Spleen (tissue), 11 donors: ENCODE measurements at regions not wholly inside any gene's neighbourhood (a gene's known extent, or its start where the extent isn't known, plus 50 kb on each side); places are given as distances from the start of the nearest gene placed in this dataset.
"Not testable (repeated sequence)": the region's sequence is repeated elsewhere in the genome, so short reads cannot be mapped to it uniquely, and the experiment has no call there.

Experiments
- DNase-seq: peaks from one replicate; pipeline ENCODE4 v3.0.0-alpha.2; 2020
- H3K27ac ChIP-seq, 8 donors: fragments of 200-600 bp; sonication (generic) in 7 of 8; 1 replicate in 4 of 8; 2 replicates in 4 of 8; pipeline versions ENCODE4 v1.5.0 to v1.8.0; 2016 to 2021; ENCODE audit warnings: inconsistent platforms in 4 of 8, mild to moderate bottlenecking in 4 of 8, moderate library complexity in 1 of 8
- H3K27me3 ChIP-seq, 7 donors: fragments of 200-600 bp; sonication (generic) in 6 of 7; replicated peaks in 1 of 7; 1 replicate in 4 of 7; 2 replicates in 3 of 7; pipeline versions ENCODE4 v1.5.0 to v1.8.0; 2016 to 2021; ENCODE audit warnings: inconsistent platforms in 3 of 7, mild to moderate bottlenecking in 1 of 7
- H3K36me3 ChIP-seq, 6 donors: fragments of 200-600 bp; sonication (generic) in 5 of 6; 1 replicate in 4 of 6; 2 replicates in 2 of 6; pipeline versions ENCODE4 v1.5.0 to v1.8.0; 2016 to 2021; ENCODE audit warnings: inconsistent platforms in 2 of 6
- H3K4me1 ChIP-seq, 6 donors: fragments of 200-600 bp; sonication (generic) in 5 of 6; 1 replicate in 3 of 6; 2 replicates in 3 of 6; pipeline versions ENCODE4 v1.5.0 to v1.8.0; 2016 to 2021; ENCODE audit warnings: inconsistent platforms in 3 of 6
- H3K4me3 ChIP-seq, 8 donors: fragments of 200-600 bp; sonication (generic) in 7 of 8; 1 replicate in 4 of 8; 2 replicates in 4 of 8; pipeline versions ENCODE4 v1.5.0 to v1.8.0; 2016 to 2021; ENCODE audit warnings: inconsistent platforms in 4 of 8, mild to moderate bottlenecking in 4 of 8, moderate library complexity in 2 of 8
- H3K9me3 ChIP-seq, 8 donors: fragments of 200-600 bp; sonication (generic) in 7 of 8; 1 replicate in 4 of 8; 2 replicates in 4 of 8; pipeline versions ENCODE4 v1.5.0 to v1.8.0; 2016 to 2021; ENCODE audit warnings: inconsistent platforms in 4 of 8
- POLR2A ChIP-seq, 3 donors: fragments of 450-650 bp; IDR thresholded peaks; one replicate each; pipeline ENCODE4 v1.5.1; 2017; ENCODE audit warnings: antibody characterized with exemption in 3 of 3, mild to moderate bottlenecking in 1 of 3
- POLR2AphosphoS5 ChIP-seq, 3 donors: sonication (generic); formaldehyde crosslinking; IDR thresholded peaks; one replicate each; pipeline ENCODE4 v1.5.1; 2017; ENCODE audit warnings: antibody characterized with exemption in 3 of 3
- WGBS, 5 donors: extraction: QIAGEN DNeasy Blood & Tissue Kit in 3 of 5; methylation state at CpG; one replicate each; pipeline versions ENCODE4 v1.1.5 to v1.1.7; 2013 to 2018; 5-methylcytosine and 5-hydroxymethylcytosine counted together
- intact Hi-C: fragments of 100-400 bp; cut with DNase I; formaldehyde crosslinking; loops from one replicate; pipeline ENCODE4 v1.15.0; 2023; ENCODE audit warnings: low total_unique reads
- TF ChIP-seq, protein P1 (sequence below), 11 experiments: fragments of 200-600 bp in 7 of 11; fragments of 450-650 bp in 4 of 11; sonication (generic) in 4 of 11; IDR thresholded peaks in 8 of 11; conservative IDR thresholded peaks in 3 of 11; 1 replicate in 7 of 11; 2 replicates in 4 of 11; pipeline versions ENCODE4 v1.4.0 to v1.8.0; 2016 to 2021; ENCODE audit warnings: antibody characterized with exemption in 11 of 11, inconsistent platforms in 4 of 11, mild to moderate bottlenecking in 1 of 11
- donor health status: healthy with polysubstance abuse.
- donor health status: DM: no; HTN: no; CAD: no; lungs with moderate emphysema.
- donor health status: DM: no; HTN: no; CAD: no.
- donor health status: Bipolar disorder and iron deficiency.
- donor health status: healthy.
- donor health status: DM: no; HTN: no; CAD: no.
- donor health status: DM: yes; HTN: yes; CAD: no.

DNA sequence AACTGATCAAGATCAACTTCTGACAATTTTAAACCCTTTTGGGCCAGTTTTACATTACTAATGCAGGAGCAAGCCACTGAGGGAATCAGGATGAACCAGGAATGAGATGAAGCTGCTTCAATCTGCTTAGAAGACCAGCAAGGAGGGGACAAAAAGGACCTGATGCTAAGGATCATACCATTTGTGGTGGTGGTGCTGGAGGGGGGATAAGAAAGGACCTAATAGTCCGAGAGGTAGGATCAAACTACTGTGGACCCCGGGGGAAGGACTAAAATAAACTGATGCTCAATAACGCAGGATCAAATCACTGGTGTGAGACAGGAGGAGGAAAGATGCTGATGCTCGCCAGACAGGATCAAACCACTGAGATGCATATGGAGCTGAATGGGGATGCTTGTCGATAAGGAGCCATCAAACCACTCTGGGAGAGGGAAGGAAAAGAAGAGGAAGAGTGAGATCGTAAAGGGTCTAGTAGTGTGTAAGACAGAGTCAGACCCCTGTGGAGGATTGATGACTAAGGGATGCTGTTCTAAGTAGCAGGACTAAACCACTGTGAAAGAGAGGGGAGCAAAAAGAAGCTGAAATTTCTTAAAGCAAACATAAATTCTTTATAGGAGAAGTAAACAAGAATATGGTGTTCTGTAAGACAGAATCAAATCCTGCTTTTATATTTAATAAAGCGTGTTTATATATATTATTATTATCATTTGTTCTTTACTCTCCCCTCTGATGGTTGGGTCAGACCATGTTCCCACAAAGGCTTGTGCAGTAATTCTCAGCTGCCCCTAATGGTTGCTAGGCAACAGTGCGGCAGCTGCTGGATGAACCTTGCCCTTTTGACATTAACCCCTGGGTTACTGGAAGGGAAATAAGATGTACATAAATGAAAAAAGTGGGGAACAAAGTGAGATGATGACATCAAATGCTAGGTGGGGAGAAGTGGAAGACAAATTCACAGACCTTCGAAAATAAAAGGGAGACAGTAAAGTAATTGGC lies 432.5 kb upstream of the FGF16 start:
- Histone ChIP-seq H3K4me3 (no peak overlapping the region), H3K36me3 (no peaks in the 10 kb centered on the region), H3K27ac (no peak overlapping the region), H3K27me3 (no peaks in the 10 kb centered on the region), H3K4me1 (no peaks in the 10 kb centered on the region), H3K9me3 (no peaks in the 10 kb centered on the region)
- WGBS, 5 donors = 18 to 39% (median 32%) methylated on average over 9 of the region's 9 CpGs
- intact Hi-C loops = no loop called here
- no peak for DNase-seq
- TF ChIP-seq POLR2A (IDR thresholded peaks at IDR 0.05) = no peak
- no peak for TF ChIP-seq POLR2AphosphoS5 (IDR thresholded peaks at IDR 0.05)
- TF ChIP-seq, protein P1, sequence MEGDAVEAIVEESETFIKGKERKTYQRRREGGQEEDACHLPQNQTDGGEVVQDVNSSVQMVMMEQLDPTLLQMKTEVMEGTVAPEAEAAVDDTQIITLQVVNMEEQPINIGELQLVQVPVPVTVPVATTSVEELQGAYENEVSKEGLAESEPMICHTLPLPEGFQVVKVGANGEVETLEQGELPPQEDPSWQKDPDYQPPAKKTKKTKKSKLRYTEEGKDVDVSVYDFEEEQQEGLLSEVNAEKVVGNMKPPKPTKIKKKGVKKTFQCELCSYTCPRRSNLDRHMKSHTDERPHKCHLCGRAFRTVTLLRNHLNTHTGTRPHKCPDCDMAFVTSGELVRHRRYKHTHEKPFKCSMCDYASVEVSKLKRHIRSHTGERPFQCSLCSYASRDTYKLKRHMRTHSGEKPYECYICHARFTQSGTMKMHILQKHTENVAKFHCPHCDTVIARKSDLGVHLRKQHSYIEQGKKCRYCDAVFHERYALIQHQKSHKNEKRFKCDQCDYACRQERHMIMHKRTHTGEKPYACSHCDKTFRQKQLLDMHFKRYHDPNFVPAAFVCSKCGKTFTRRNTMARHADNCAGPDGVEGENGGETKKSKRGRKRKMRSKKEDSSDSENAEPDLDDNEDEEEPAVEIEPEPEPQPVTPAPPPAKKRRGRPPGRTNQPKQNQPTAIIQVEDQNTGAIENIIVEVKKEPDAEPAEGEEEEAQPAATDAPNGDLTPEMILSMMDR (IDR thresholded peaks at IDR 0.05 in 8 of 11, conservative IDR thresholded peaks at IDR 0.05 in 3 of 11) = no peak

DNA sequence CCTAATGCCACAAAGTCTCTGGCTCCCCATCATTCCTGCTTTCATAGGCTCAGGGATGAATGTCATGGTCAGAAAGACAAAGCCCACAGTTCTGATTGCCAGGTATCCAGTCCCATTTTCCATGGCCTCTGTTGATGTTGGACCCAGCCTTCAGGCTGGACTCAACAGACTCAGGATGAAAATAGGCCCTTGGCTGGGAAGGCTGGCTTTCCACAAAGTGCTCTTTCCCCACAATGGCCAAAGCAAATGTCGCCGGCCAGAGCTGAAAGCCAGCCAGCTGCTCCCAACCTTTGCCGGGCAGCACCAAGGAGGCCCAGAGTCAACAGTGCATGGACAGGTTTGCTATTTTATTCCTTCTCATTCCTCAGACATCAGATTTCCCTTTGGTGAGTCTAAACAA lies 430.1 kb upstream of the FGF16 start:
- DNase-seq = no peak
- no peak overlapping the region for H3K4me3 ChIP-seq
- intact Hi-C loops = no loop called here
- peaks cover 0 to 1% (median 0%) of the 10 kb centered on the region in 7 donors for H3K27me3 ChIP-seq
- H3K36me3 ChIP-seq = no peaks in the 10 kb centered on the region
- no peaks in the 10 kb centered on the region for H3K4me1 ChIP-seq
- WGBS, 5 donors = 61 to 65% (median 63%) methylated on average over 2 to 3 of the region's 3 CpGs; no CpG with 5 or more reads in 1 of the 5 donors
- no peaks in the 10 kb centered on the region for H3K9me3 ChIP-seq
- no peak overlapping the region for H3K27ac ChIP-seq
- TF ChIP-seq, protein P1 (IDR thresholded peaks at IDR 0.05 in 8 of 11, conservative IDR thresholded peaks at IDR 0.05 in 3 of 11) = no peak
- TF ChIP-seq POLR2AphosphoS5 (IDR thresholded peaks at IDR 0.05) = no peak

DNA sequence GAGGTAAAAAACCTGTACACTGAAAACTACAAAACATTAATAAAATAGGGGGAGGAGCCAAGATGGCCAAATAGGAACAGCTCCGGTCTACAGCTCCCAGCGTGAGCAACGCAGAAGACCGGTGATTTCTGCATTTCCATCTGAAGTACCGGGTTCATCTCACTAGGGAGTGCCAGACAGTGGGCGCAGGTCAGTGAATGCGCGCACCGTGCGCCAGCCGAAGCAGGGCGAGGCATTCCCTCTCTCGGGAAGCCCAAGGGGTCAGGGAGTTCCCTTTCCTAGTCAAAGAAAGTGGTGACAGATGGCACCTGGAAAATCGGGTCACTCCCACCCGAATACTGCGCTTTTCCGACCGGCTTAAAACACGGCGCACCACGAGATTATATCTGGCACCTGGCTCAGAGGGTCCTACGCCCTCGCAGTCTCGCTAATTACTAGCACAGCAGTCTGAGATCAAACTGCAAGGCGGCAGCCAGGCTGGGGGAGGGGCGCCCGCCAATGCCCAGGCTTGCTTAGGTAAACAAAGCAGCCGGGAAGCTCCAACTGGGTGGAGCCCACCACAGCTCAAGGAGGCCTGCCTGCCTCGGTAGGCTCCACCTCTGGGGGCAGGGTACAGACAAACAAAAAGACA lies 400.9 kb upstream of the FGF16 start:
- H3K4me1 ChIP-seq, H3K27me3 ChIP-seq, H3K9me3 ChIP-seq, intact Hi-C loops, H3K36me3 ChIP-seq, H3K27ac ChIP-seq, DNase-seq: not testable (repeated sequence)
- H3K4me3 ChIP-seq = peak overlapping the region in 2 of 8 donors; percentile 13 to 47
- WGBS, 5 donors = 2 to 39% (median 7%) methylated on average over 16 to 29 of the region's 29 CpGs

DNA sequence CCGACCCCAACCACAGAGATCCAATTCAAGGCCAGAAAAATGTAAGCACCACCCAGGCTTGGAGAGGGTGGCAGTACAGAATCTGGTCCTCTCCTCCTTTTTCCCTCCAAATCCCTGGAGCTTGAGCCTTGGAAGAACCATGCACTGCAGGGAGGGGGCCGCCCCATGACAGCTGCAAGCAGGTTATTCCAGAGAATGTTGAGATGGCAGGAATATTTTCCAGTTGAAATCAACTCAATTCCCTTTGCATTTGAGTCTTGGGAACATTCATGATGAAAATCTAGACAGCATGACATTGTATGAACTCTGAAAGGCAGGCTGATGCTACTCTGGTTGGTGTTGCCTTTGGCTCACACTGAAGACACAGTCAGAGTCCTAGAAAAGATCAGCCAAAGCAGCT lies 386.6 kb upstream of the FGF16 start:
- no peak overlapping the region for H3K27ac ChIP-seq
- no peaks in the 10 kb centered on the region for H3K9me3 ChIP-seq
- intact Hi-C loops = no loop called here
- no peaks in the 10 kb centered on the region for H3K4me1 ChIP-seq
- no peak for TF ChIP-seq POLR2AphosphoS5 (IDR thresholded peaks at IDR 0.05)
- no peak for TF ChIP-seq POLR2A (IDR thresholded peaks at IDR 0.05)
- TF ChIP-seq, protein P1 (IDR thresholded peaks at IDR 0.05 in 8 of 11, conservative IDR thresholded peaks at IDR 0.05 in 3 of 11) = no peak
- no peak for DNase-seq
- 50 to 100% (median 78%) methylated on average over 1 to 2 of the region's 2 CpGs for WGBS, 5 donors
- H3K36me3 ChIP-seq = no peaks in the 10 kb centered on the region
- no peak overlapping the region for H3K4me3 ChIP-seq
- no peaks in the 10 kb centered on the region for H3K27me3 ChIP-seq
